Lower lobe of right lung (tissue), 2 donors: ENCODE measurements at regions not wholly inside any gene's neighbourhood (a gene's known extent, or its start where the extent isn't known, plus 50 kb on each side); places are given as distances from the start of the nearest gene placed in this dataset.

Experiments used
- ATAC-seq, 2 donors: fragments of 200-7000 bp; cut with Tn5 transposase; one replicate each; pipeline ENCODE4 v1.9.1; 2020 to 2022; ENCODE audit warnings: mild to moderate bottlenecking in 2 of 2, moderate library complexity in 2 of 2
- DNase-seq: peaks from one replicate; pipeline ENCODE4 v3.0.0-alpha.2; 2020
- H3K27ac ChIP-seq: fragments of 200-600 bp; one replicate; pipeline ENCODE4 v1.8.0; 2022
- H3K27me3 ChIP-seq: fragments of 200-600 bp; one replicate; pipeline ENCODE4 v1.8.0; 2022; ENCODE audit warnings: low read depth
- H3K36me3 ChIP-seq: fragments of 200-600 bp; one replicate; pipeline ENCODE4 v1.8.0; 2022; ENCODE audit warnings: mild to moderate bottlenecking
- H3K4me1 ChIP-seq: fragments of 200-600 bp; one replicate; pipeline ENCODE4 v1.8.0; 2022
- H3K4me3 ChIP-seq: fragments of 200-600 bp; one replicate; pipeline ENCODE4 v1.8.0; 2022; ENCODE audit warnings: mild to moderate bottlenecking
- H3K9me3 ChIP-seq: fragments of 200-600 bp; one replicate; pipeline ENCODE4 v1.8.0; 2022
- CTCF ChIP-seq: fragments of 200-600 bp; IDR thresholded peaks from one replicate; pipeline ENCODE4 v1.8.0; 2022; ENCODE audit warnings: antibody characterized with exemption, mild to moderate bottlenecking
- intact Hi-C: fragments of 100-400 bp; cut with DNase I; formaldehyde crosslinking; loops from one replicate; pipeline ENCODE4 v1.11.0; 2022
- donor health status: DM: no; HTN: yes; CAD: no; lungs with severe emphysema.

- no peak overlapping the region for H3K27ac ChIP-seq
- H3K9me3 ChIP-seq = no peaks in the 10 kb centered on the region
- intact Hi-C loops = no loop called here
- ATAC-seq (no peak), DNase-seq (no peak)
- H3K4me1 ChIP-seq = no peaks in the 10 kb centered on the region
- no peak for TF ChIP-seq CTCF
- no peaks in the 10 kb centered on the region for H3K27me3 ChIP-seq
- no peak overlapping the region for H3K4me3 ChIP-seq
- H3K36me3 ChIP-seq = no peaks in the 10 kb centered on the region
Observed at GRCh38 chr22:27624042-27624441, 177.5 kb downstream of the MN1 start.

GRCh38 chr22:27624705-27625104 lies 176.9 kb downstream of the MN1 start:
- no peak overlapping the region for H3K4me3 ChIP-seq
- no peak for TF ChIP-seq CTCF
- no peak for ATAC-seq

GRCh38 chr22:27625769-27626674 lies 175.5 kb downstream of the MN1 start:
- H3K27ac ChIP-seq = no peak overlapping the region
- no peak overlapping the region for H3K4me3 ChIP-seq
- H3K36me3 ChIP-seq = no peaks in the 10 kb centered on the region
- no peaks in the 10 kb centered on the region for H3K4me1 ChIP-seq
- no peak for DNase-seq
- intact Hi-C loops = no loop called here
- no peaks in the 10 kb centered on the region for H3K9me3 ChIP-seq
- ATAC-seq = no peak
- TF ChIP-seq CTCF = no peak
- no peaks in the 10 kb centered on the region for H3K27me3 ChIP-seq

More at GRCh38 chr22:27624705-27625104, 176.9 kb downstream of the MN1 start:
- intact Hi-C loops = no loop called here
- no peak overlapping the region for H3K27ac ChIP-seq
- no peaks in the 10 kb centered on the region for H3K4me1 ChIP-seq
- H3K27me3 ChIP-seq = no peaks in the 10 kb centered on the region
- H3K9me3 ChIP-seq = no peaks in the 10 kb centered on the region
- H3K36me3 ChIP-seq = no peaks in the 10 kb centered on the region
- DNase-seq = no peak

- H3K27ac ChIP-seq = no peak overlapping the region
- intact Hi-C loops = no loop called here
Observed at GRCh38 chr22:27626675-27627443, 174.7 kb downstream of the MN1 start.

GRCh38 chr22:27627444-27627833 lies 174.1 kb downstream of the MN1 start:
- DNase-seq = no peak
- H3K27me3 ChIP-seq = peaks cover 1% of the 10 kb centered on the region
- H3K9me3 ChIP-seq = no peaks in the 10 kb centered on the region
- H3K4me1 ChIP-seq = no peaks in the 10 kb centered on the region
- H3K27ac ChIP-seq = no peak overlapping the region
- intact Hi-C loops = no loop called here
- no peaks in the 10 kb centered on the region for H3K36me3 ChIP-seq
- H3K4me3 ChIP-seq = no peak overlapping the region
- no peak for TF ChIP-seq CTCF
- no peak for ATAC-seq

More at GRCh38 chr22:27626675-27627443, 174.7 kb downstream of the MN1 start:
- Histone ChIP-seq H3K4me1 (no peaks in the 10 kb centered on the region), H3K27me3 (no peaks in the 10 kb centered on the region), H3K9me3 (no peaks in the 10 kb centered on the region), H3K36me3 (no peaks in the 10 kb centered on the region), H3K4me3 (no peak overlapping the region)
- DNase-seq = no peak
- TF ChIP-seq CTCF = no peak
- no peak for ATAC-seq
